H9 (cell line): ENCODE measurements at regions not wholly inside any gene's neighbourhood (a gene's known extent, or its start where the extent isn't known, plus 50 kb on each side); places are given as distances from the start of the nearest gene placed in this dataset.

Experiments
- DNase-seq: peaks from one replicate; pipeline ENCODE4 v3.0.0-alpha.2; 2017
- H2AFZ ChIP-seq: one replicate; pipeline ENCODE4 v1.6.1; 2013; ENCODE audit warnings: mild to moderate bottlenecking, low read length, control low read depth, moderate library complexity
- H2AK5ac ChIP-seq: 2 replicates; pipeline ENCODE4 v1.6.1; 2013; ENCODE audit warnings: low read length, control low read depth, mixed read lengths; ENCODE audit not compliant: insufficient read length
- H2BK120ac ChIP-seq: one replicate; pipeline ENCODE4 v1.6.1; 2013; ENCODE audit warnings: low read depth, mild to moderate bottlenecking, low read length, control low read depth, inconsistent platforms; ENCODE audit not compliant: poor library complexity, severe bottlenecking
- H2BK12ac ChIP-seq: 2 replicates; pipeline ENCODE4 v1.6.1; 2013; ENCODE audit warnings: low read length, control low read depth, mixed read lengths, low read depth; ENCODE audit not compliant: insufficient read length
- H2BK15ac ChIP-seq: 2 replicates; pipeline ENCODE4 v1.6.1; 2013; ENCODE audit warnings: low read depth, low read length, control low read depth
- H2BK20ac ChIP-seq: one replicate; pipeline ENCODE4 v1.6.1; 2013; ENCODE audit warnings: low read depth, mild to moderate bottlenecking, low read length, control low read depth, inconsistent platforms; ENCODE audit not compliant: poor library complexity, severe bottlenecking
- H2BK5ac ChIP-seq: 2 replicates; pipeline ENCODE4 v1.6.1; 2013; ENCODE audit warnings: low read length, control low read depth, mixed read lengths; ENCODE audit not compliant: insufficient read length
- H3K14ac ChIP-seq: 2 replicates; pipeline ENCODE4 v1.6.1; 2013; ENCODE audit warnings: low read length, control low read depth; ENCODE audit not compliant: insufficient read depth
- H3K18ac ChIP-seq: 2 replicates; pipeline ENCODE4 v1.6.1; 2013; ENCODE audit warnings: low read depth, mild to moderate bottlenecking, mixed read lengths, low read length, control low read depth; ENCODE audit not compliant: insufficient read length
- H3K23ac ChIP-seq: 2 replicates; pipeline ENCODE4 v1.6.1; 2013; ENCODE audit warnings: low read length, control low read depth, mixed read lengths, low read depth; ENCODE audit not compliant: insufficient read length
- H3K23me2 ChIP-seq: 2 replicates; pipeline ENCODE4 v1.6.1; 2013; ENCODE audit warnings: low read depth, mild to moderate bottlenecking, mixed read lengths, low read length, control low read depth; ENCODE audit not compliant: insufficient read length, poor library complexity, severe bottlenecking
- H3K27ac ChIP-seq: 2 replicates; pipeline ENCODE4 v1.5.1; 2013; ENCODE audit warnings: low read length, control low read depth, mixed read lengths, low read depth; ENCODE audit not compliant: insufficient read length
- H3K27me3 ChIP-seq: 2 replicates; pipeline ENCODE4 v1.6.1; 2013; ENCODE audit warnings: low read length, control low read depth, inconsistent platforms; ENCODE audit not compliant: insufficient read depth
- H3K4ac ChIP-seq: 2 replicates; pipeline ENCODE4 v1.6.1; 2013; ENCODE audit warnings: low read depth, mild to moderate bottlenecking, control low read depth, inconsistent platforms, low read length, moderate library complexity
- H3K4me1 ChIP-seq: 2 replicates; pipeline ENCODE4 v1.6.1; 2013; ENCODE audit warnings: low read length, control low read depth, inconsistent platforms; ENCODE audit not compliant: insufficient read depth
- H3K4me2 ChIP-seq: 2 replicates; pipeline ENCODE4 v1.6.1; 2013; ENCODE audit warnings: low read length, control low read depth, mixed read lengths; ENCODE audit not compliant: insufficient read length, insufficient read depth
- H3K56ac ChIP-seq: 2 replicates; pipeline ENCODE4 v1.6.1; 2013; ENCODE audit warnings: low read depth, mild to moderate bottlenecking, mixed read lengths, low read length, control low read depth; ENCODE audit not compliant: insufficient read length
- H3K79me1 ChIP-seq: 2 replicates; pipeline ENCODE4 v1.6.1; 2013; ENCODE audit warnings: low read depth, mild to moderate bottlenecking, moderate library complexity, low read length, control low read depth, inconsistent platforms; ENCODE audit not compliant: insufficient read depth, poor library complexity, severe bottlenecking
- H3K79me2 ChIP-seq: 2 replicates; pipeline ENCODE4 v1.6.1; 2013; ENCODE audit warnings: low read length, control low read depth, inconsistent platforms; ENCODE audit not compliant: insufficient read depth
- H3K9ac ChIP-seq: 2 replicates; pipeline ENCODE4 v1.6.1; 2013; ENCODE audit warnings: low read length, control low read depth, mixed read lengths; ENCODE audit not compliant: insufficient read length; ENCODE audit errors: extremely low read depth
- H3K9me3 ChIP-seq: one replicate; pipeline ENCODE4 v1.6.1; 2013; ENCODE audit warnings: low read depth, low read length, inconsistent platforms; ENCODE audit not compliant: control insufficient read depth
- H3T11ph ChIP-seq: one replicate; pipeline ENCODE4 v1.6.1; 2013; ENCODE audit warnings: mild to moderate bottlenecking, low read length, control low read depth, inconsistent platforms
- H4K20me1 ChIP-seq: one replicate; pipeline ENCODE4 v1.6.1; 2013; ENCODE audit not compliant: control insufficient read depth, insufficient read length, insufficient read depth
- H4K5ac ChIP-seq: 2 replicates; pipeline ENCODE4 v1.6.1; 2013; ENCODE audit warnings: low read depth, mild to moderate bottlenecking, mixed read lengths, low read length, control low read depth; ENCODE audit not compliant: insufficient read length
- H4K8ac ChIP-seq: replicated peaks from 2 replicates; pipeline ENCODE4 v1.6.1; 2013; ENCODE audit warnings: low read length, control low read depth, mixed read lengths, low read depth; ENCODE audit not compliant: insufficient read length
- H4K91ac ChIP-seq: 2 replicates; pipeline ENCODE4 v1.6.1; 2013; ENCODE audit warnings: low read depth, mild to moderate bottlenecking, moderate library complexity, mixed read lengths, low read length, control low read depth; ENCODE audit not compliant: insufficient read length
- H3K27ac Mint-ChIP-seq, 3 experiments: 2 replicates in 2 of 3; 3 replicates in 1 of 3; pipeline ENCODE4 v1.8.0; 2020 to 2021; ENCODE audit warnings: mixed read lengths in 3 of 3, mild to moderate bottlenecking in 1 of 3, moderate library complexity in 1 of 3
- H3K27me3 Mint-ChIP-seq: 2 replicates; pipeline ENCODE4 v1.8.0; 2021; ENCODE audit warnings: low read depth, mild to moderate bottlenecking, moderate library complexity, mixed read lengths
- H3K36me3 Mint-ChIP-seq, 3 experiments: 2 replicates in 2 of 3; 3 replicates in 1 of 3; pipeline ENCODE4 v1.8.0; 2020 to 2021; ENCODE audit warnings: low read depth in 3 of 3, mixed read lengths in 3 of 3; ENCODE audit not compliant: insufficient read depth in 1 of 3
- H3K4me1 Mint-ChIP-seq, 2 experiments: 2 replicates each; pipeline ENCODE4 v1.8.0; 2020; ENCODE audit warnings: mixed read lengths in 2 of 2
- H3K4me3 Mint-ChIP-seq, 2 experiments: 2 replicates in 1 of 2; 3 replicates in 1 of 2; pipeline ENCODE4 v1.8.0; 2020 to 2021; ENCODE audit warnings: mild to moderate bottlenecking in 2 of 2, mixed read lengths in 2 of 2, moderate library complexity in 1 of 2
- H3K9me3 Mint-ChIP-seq, 2 experiments: 2 replicates in 1 of 2; 3 replicates in 1 of 2; pipeline ENCODE4 v1.8.0; 2020; ENCODE audit warnings: mild to moderate bottlenecking in 2 of 2, mixed read lengths in 2 of 2, moderate library complexity in 1 of 2
- CTCF ChIP-seq: fragments of 200-600 bp; sonication (generic); conservative IDR thresholded peaks from 3 replicates; pipeline ENCODE4 v1.8.0; 2021; ENCODE audit warnings: antibody characterized with exemption, mild to moderate bottlenecking
- WGBS: extraction: QIAGEN DNeasy Blood & Tissue Kit; methylation state at CpG from one replicate; pipeline ENCODE4 v1.1.7; 2013; ENCODE audit warnings: missing lambda C conversion rate, low lambda C conversion rate, mixed read lengths; ENCODE audit not compliant: insufficient read length; ENCODE audit errors: extremely low coverage; 5-methylcytosine and 5-hydroxymethylcytosine counted together

- no peak overlapping the region for H3K18ac ChIP-seq
- H3K4ac ChIP-seq: no peak overlapping the region
- H3K27me3 ChIP-seq: no peaks in the 10 kb centered on the region
- no peak overlapping the region for H2BK120ac ChIP-seq
- no peak overlapping the region for H2BK12ac ChIP-seq
- no peaks in the 10 kb centered on the region for H3K27me3 Mint-ChIP-seq
- no peak overlapping the region for H3K56ac ChIP-seq
- H3K27ac Mint-ChIP-seq: no peak overlapping the region
- H4K8ac ChIP-seq: no peak overlapping the region
- H3K9me3 Mint-ChIP-seq: no peaks in the 10 kb centered on the region
- H2BK15ac ChIP-seq: no peak overlapping the region
- no peak overlapping the region for H3K4me2 ChIP-seq
- H3K4me3 Mint-ChIP-seq: no peak overlapping the region
- no CpG with 5 or more reads among the region's 2 CpGs for WGBS
- H2BK5ac ChIP-seq: no peak overlapping the region
- H3K23me2 ChIP-seq: no peaks in the 10 kb centered on the region
- H4K91ac ChIP-seq: no peak overlapping the region
- no peak overlapping the region for H3T11ph ChIP-seq
- no peak overlapping the region for H3K9ac ChIP-seq
- no peak overlapping the region for H3K14ac ChIP-seq
- peaks cover 10 to 21% of the 10 kb centered on the region in 2 experiments for H3K4me1 Mint-ChIP-seq
- DNase-seq: no peak
- H4K5ac ChIP-seq: no peak overlapping the region
- no peak overlapping the region for H2AK5ac ChIP-seq
- no peak overlapping the region for H2AFZ ChIP-seq
- H2BK20ac ChIP-seq: no peak overlapping the region
- H3K36me3 Mint-ChIP-seq: no peaks in the 10 kb centered on the region
- H3K23ac ChIP-seq: no peak overlapping the region
- H4K20me1 ChIP-seq: no peaks in the 10 kb centered on the region
- no peak overlapping the region for H3K27ac ChIP-seq
- H3K79me1 ChIP-seq: no peaks in the 10 kb centered on the region
- H3K9me3 ChIP-seq: no peaks in the 10 kb centered on the region
- H3K79me2 ChIP-seq: no peaks in the 10 kb centered on the region
- no peak for TF ChIP-seq CTCF
- peaks cover 4% of the 10 kb centered on the region; the same call in 1 of the 2 replicates for H3K4me1 ChIP-seq
Observed at GRCh38 chr13:30359991-30360390, 52.6 kb upstream of the KATNAL1 start.
